HepG2 (cell line): ENCODE measurements at regions not wholly inside any gene's neighbourhood (a gene's known extent, or its start where the extent isn't known, plus 50 kb on each side); places are given as distances from the start of the nearest gene placed in this dataset.

Source experiments
- ATAC-seq: fragments of 200-7000 bp; cut with Tn5 transposase; 3 replicates; pipeline ENCODE4 v1.9.1; 2020; ENCODE audit warnings: mild to moderate bottlenecking, moderate library complexity
- BruUV-seq: library from RNA; stranded (reverse); fragments of 400-500 nt; replicated peaks from 2 replicates; lab custom pipeline; 2021; lab: Mats Ljungman, UMichigan
- CTCF ChIA-PET: fragments of 300-600 bp; formaldehyde crosslinking; extraction: SDS; loops from one replicate; lab custom pipeline; 2021; ENCODE audit warnings: low total read pairs, inconsistent platforms, low intra/inter-chr PET ratio; lab: Yijun Ruan, JAX
- POLR2A ChIA-PET: fragments of 350-600 bp; sonication (Branson Sonifier 250); formaldehyde crosslinking; loops from one replicate; lab custom pipeline; 2020; ENCODE audit warnings: antibody characterized with exemption, inconsistent platforms; lab: Yijun Ruan, JAX
- DNase-seq: peaks from one replicate; pipeline ENCODE4 v3.0.0-alpha.2; 2015; ENCODE audit warnings: low spot score
- FAIRE-seq: peaks from 3 replicates; lab custom pipeline; 2011; peaks lifted over from hg19 to GRCh38; lab: Jason Lieb, UNC
- H2AFZ ChIP-seq: one replicate; pipeline ENCODE4 v1.6.1; 2011; ENCODE audit warnings: low read length, inconsistent platforms
- H3K27ac ChIP-seq: fragments of 300-600 bp; 3 replicates; pipeline ENCODE4 v1.8.0; 2011; ENCODE audit warnings: mixed run types, mild to moderate bottlenecking, mixed read lengths, low read length, inconsistent platforms; ENCODE audit not compliant: insufficient read depth; ENCODE audit errors: extremely low read length
- H3K27me3 ChIP-seq, 2 experiments: fragments of 200-600 bp in 1 of 2; 2 replicates in 1 of 2; 3 replicates in 1 of 2; pipeline versions ENCODE4 v1.6.0 to v1.8.0; 2011; ENCODE audit warnings: low read length in 2 of 2, mild to moderate bottlenecking in 2 of 2, moderate library complexity in 2 of 2, inconsistent platforms in 1 of 2; ENCODE audit not compliant: insufficient read depth in 2 of 2, control insufficient read depth in 1 of 2
- H3K36me3 ChIP-seq, 2 experiments: fragments of 200-600 bp in 1 of 2; replicated peaks in 1 of 2; 2 replicates in 1 of 2; 3 replicates in 1 of 2; pipeline versions ENCODE4 v1.5.1 to v1.8.0; 2011; ENCODE audit warnings: low read length in 2 of 2, inconsistent platforms in 1 of 2; ENCODE audit not compliant: insufficient read depth in 2 of 2, control insufficient read depth in 1 of 2
- H3K4me1 ChIP-seq: 2 replicates; pipeline ENCODE4 v1.5.1; 2012; ENCODE audit warnings: low read length, inconsistent platforms; ENCODE audit not compliant: insufficient read depth
- H3K4me2 ChIP-seq: 2 replicates; pipeline ENCODE4 v1.6.0; 2011; ENCODE audit warnings: low read depth, low read length, inconsistent platforms
- H3K4me3 ChIP-seq, 3 experiments: fragments of 200-600 bp in 1 of 3; sonication (generic), shearing (Covaris generic) in 1 of 3; replicated peaks in 1 of 3; 2 replicates each; pipeline ENCODE4 v1.5.1; 2011 to 2016; ENCODE audit warnings: low read length in 3 of 3, inconsistent platforms in 2 of 3, low read depth in 2 of 3, mild to moderate bottlenecking in 2 of 3, control low read depth in 1 of 3, mixed read lengths in 1 of 3; ENCODE audit not compliant: insufficient read depth in 1 of 3
- H3K79me2 ChIP-seq: one replicate; pipeline ENCODE4 v1.6.1; 2011; ENCODE audit warnings: low read length, inconsistent platforms; ENCODE audit not compliant: insufficient read depth
- H3K9ac ChIP-seq: 2 replicates; pipeline ENCODE4 v1.6.0; 2011; ENCODE audit warnings: mild to moderate bottlenecking, low read depth, low read length, inconsistent platforms; ENCODE audit not compliant: insufficient read depth
- H3K9me3 ChIP-seq: 2 replicates; pipeline ENCODE4 v1.5.1; 2012; ENCODE audit warnings: mild to moderate bottlenecking, low read length
- H4K20me1 ChIP-seq: 2 replicates; pipeline ENCODE4 v1.6.0; 2011; ENCODE audit warnings: inconsistent platforms, mild to moderate bottlenecking, low read length, moderate library complexity; ENCODE audit not compliant: insufficient read depth
- AHDC1 ChIP-seq: sonication (generic); formaldehyde crosslinking; IDR thresholded peaks from 2 replicates; pipeline ENCODE4 v1.5.1; 2020; ENCODE audit warnings: mild to moderate bottlenecking, missing genetic modification reagents, borderline replicate concordance
- POLR2A ChIP-seq, 2 experiments: IDR thresholded peaks; 2 replicates each; pipeline ENCODE4 v1.6.1; 2011; ENCODE audit warnings: low read depth in 2 of 2, low read length in 2 of 2, mild to moderate bottlenecking in 1 of 2, moderate library complexity in 1 of 2; ENCODE audit not compliant: insufficient read depth in 1 of 2
- RAD51 ChIP-seq: fragments of 450-650 bp; IDR thresholded peaks from 2 replicates; pipeline ENCODE4 v1.6.1; 2016; ENCODE audit warnings: borderline replicate concordance
- RFX5 ChIP-seq: IDR thresholded peaks from 2 replicates; pipeline ENCODE4 v1.6.1; 2011; ENCODE audit warnings: low read depth, low read length, improper control_type of control experiment
- ZKSCAN5 ChIP-seq: sonication (generic); formaldehyde crosslinking; IDR thresholded peaks from 2 replicates; pipeline ENCODE4 v1.5.1; 2020; ENCODE audit warnings: mild to moderate bottlenecking, missing genetic modification reagents
- ZNF326 ChIP-seq: sonication (generic); formaldehyde crosslinking; IDR thresholded peaks from 2 replicates; pipeline ENCODE4 v1.4.0; 2020; ENCODE audit warnings: missing genetic modification reagents, borderline replicate concordance
- ZNF547 ChIP-seq: sonication (generic); formaldehyde crosslinking; IDR thresholded peaks from 2 replicates; pipeline ENCODE4 v1.5.1; 2020; ENCODE audit warnings: mild to moderate bottlenecking, missing genetic modification reagents
- ZNF839 ChIP-seq: sonication (generic); formaldehyde crosslinking; IDR thresholded peaks from 2 replicates; pipeline ENCODE4 v1.4.0; 2020; ENCODE audit warnings: missing genetic modification reagents, mild to moderate bottlenecking, borderline replicate concordance
- WGBS: methylation state at CpG from one replicate; pipeline ENCODE4 v1.1.6; 2017; ENCODE audit warnings: low lambda C conversion rate; 5-methylcytosine and 5-hydroxymethylcytosine counted together
- in situ Hi-C: cut with HindIII; loops from 2 replicates; pipeline ENCODE4 v1.10.0; 2017; ENCODE audit warnings: low pct_unique_long_range_greater_than_20kb; ENCODE audit not compliant: extremely low pct_ligation_motif_present
- intact Hi-C: fragments of 100-400 bp; cut with micrococcal nuclease; formaldehyde crosslinking; loops from one replicate; pipeline ENCODE4 v1.10.0; 2022; ENCODE audit not compliant: unreplicated experiment
- TF ChIP-seq, protein P1 (sequence below): fragments of 450-650 bp; IDR thresholded peaks from 2 replicates; pipeline ENCODE4 v1.6.1; 2017
- TF ChIP-seq, protein P2 (sequence below): sonication (generic); formaldehyde crosslinking; IDR thresholded peaks from 2 replicates; pipeline ENCODE4 v1.9.0; 2021; ENCODE audit warnings: missing genetic modification reagents, mild to moderate bottlenecking, borderline replicate concordance

DNA sequence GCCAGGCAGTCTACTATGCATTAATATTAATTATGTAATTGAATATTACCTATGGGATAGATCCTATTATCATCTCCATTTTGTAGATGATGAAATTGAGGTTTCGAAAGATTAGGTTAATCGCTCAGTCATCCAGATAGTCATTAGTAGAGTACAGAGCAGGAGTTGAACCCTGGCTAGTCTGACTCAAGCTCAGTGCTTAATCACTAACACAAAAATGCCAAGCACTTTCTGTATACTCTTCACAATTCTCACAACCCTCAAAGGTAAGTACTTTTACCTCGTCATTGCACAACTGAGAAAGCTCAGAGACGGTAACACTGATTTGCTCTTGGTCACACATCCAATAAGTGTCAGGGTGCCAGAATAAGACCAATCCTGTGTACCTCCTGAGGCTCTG is 280.2 kb upstream of the PLXNA2 start:
- Histone ChIP-seq H3K36me3 (no peaks in the 10 kb centered on the region), H2AFZ (no peak overlapping the region), H3K9me3 (no peaks in the 10 kb centered on the region), H3K9ac (no peak overlapping the region), H3K27ac (no peak overlapping the region), H4K20me1 (no peaks in the 10 kb centered on the region), H3K4me1 (no peaks in the 10 kb centered on the region), H3K4me3 (no peak overlapping the region), H3K79me2 (no peaks in the 10 kb centered on the region), H3K27me3 (no peaks in the 10 kb centered on the region; a peak in 1 of 5 replicates), H3K4me2 (no peak overlapping the region)
- TF ChIP-seq POLR2A (IDR thresholded peaks at IDR 0.05; ENCODE audit: insufficient read depth in 1 of 2, low read depth in 2 of 2, low read length in 2 of 2) (no peak), ZNF547 (CRISPR knock-in tag) (no peak), ZNF839 (CRISPR knock-in tag) (no peak), AHDC1 (no peak), ZNF326 (CRISPR knock-in tag) (no peak), RFX5 (no peak), ZKSCAN5 (CRISPR knock-in tag) (no peak), RAD51 (no peak)
- TF ChIP-seq, protein P1, sequence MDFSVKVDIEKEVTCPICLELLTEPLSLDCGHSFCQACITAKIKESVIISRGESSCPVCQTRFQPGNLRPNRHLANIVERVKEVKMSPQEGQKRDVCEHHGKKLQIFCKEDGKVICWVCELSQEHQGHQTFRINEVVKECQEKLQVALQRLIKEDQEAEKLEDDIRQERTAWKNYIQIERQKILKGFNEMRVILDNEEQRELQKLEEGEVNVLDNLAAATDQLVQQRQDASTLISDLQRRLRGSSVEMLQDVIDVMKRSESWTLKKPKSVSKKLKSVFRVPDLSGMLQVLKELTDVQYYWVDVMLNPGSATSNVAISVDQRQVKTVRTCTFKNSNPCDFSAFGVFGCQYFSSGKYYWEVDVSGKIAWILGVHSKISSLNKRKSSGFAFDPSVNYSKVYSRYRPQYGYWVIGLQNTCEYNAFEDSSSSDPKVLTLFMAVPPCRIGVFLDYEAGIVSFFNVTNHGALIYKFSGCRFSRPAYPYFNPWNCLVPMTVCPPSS: no peak
- TF ChIP-seq, protein P2, sequence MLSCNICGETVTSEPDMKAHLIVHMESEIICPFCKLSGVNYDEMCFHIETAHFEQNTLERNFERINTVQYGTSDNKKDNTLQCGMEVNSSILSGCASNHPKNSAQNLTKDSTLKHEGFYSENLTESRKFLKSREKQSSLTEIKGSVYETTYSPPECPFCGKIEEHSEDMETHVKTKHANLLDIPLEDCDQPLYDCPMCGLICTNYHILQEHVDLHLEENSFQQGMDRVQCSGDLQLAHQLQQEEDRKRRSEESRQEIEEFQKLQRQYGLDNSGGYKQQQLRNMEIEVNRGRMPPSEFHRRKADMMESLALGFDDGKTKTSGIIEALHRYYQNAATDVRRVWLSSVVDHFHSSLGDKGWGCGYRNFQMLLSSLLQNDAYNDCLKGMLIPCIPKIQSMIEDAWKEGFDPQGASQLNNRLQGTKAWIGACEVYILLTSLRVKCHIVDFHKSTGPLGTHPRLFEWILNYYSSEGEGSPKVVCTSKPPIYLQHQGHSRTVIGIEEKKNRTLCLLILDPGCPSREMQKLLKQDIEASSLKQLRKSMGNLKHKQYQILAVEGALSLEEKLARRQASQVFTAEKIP (CRISPR knock-in tag): no peak
- 41% methylated on average over 4 of the region's 4 CpGs for WGBS
- ATAC-seq (no peak), DNase-seq (no peak), FAIRE-seq (no peak)
- ChIA-PET CTCF (no interaction called here), POLR2A (no interaction called here)
- BruUV-seq: no TSS peak
- in situ Hi-C loops: no loop called here
- intact Hi-C loops: no loop called here
